ENCODE measurements at regions not wholly inside any gene's neighbourhood (a gene's known extent, or its start where the extent isn't known, plus 50 kb on each side); places are given as distances from the start of the nearest gene placed in this dataset.

DNA sequence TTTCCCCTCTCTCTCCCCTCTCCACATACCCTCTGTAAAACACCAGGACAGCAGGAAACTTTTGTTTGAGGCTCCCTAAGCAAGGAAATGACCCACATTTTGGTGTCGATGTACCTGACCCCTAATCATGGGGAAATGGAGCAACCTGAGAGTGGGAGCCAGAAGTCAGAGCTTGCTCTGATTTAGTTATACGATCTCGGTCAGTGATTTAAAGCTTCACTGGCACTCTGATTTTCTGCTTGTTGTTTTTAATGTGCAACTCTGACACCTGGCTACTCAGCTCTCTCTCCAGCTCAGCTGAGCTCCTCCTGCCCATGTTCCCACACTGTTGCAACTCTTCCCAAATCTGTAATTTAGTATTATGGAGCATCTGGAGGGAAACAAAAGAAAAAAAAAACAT lies 408.6 kb downstream of the ADAM29 start:
- TF ChIP-seq NR2C2 (CRISPR knock-in tag; IDR thresholded peaks at IDR 0.05) = no peak
- TF ChIP-seq NR2C2 (tag; IDR thresholded peaks at IDR 0.05) = no peak
- no peak for TF ChIP-seq ZNF766 (CRISPR knock-in tag; conservative IDR thresholded peaks at IDR 0.05)
- TF ChIP-seq BCL6 (CRISPR knock-in tag; IDR thresholded peaks at IDR 0.05) = no peak
- TF ChIP-seq POLR2AphosphoS5 (IDR thresholded peaks at IDR 0.05; ENCODE audit: control insufficient read depth, insufficient read depth, low read depth, low read length) = no peak
- TF ChIP-seq U2AF2 (optimal IDR thresholded peaks at IDR 0.05; ENCODE audit: low read depth, low read length) = no peak
- no peak for TF ChIP-seq RBM22 (IDR thresholded peaks at IDR 0.05; ENCODE audit: low read depth, low read length, poor library complexity, severe bottlenecking)

All from K562 (cell line).